OCI-LY1 (cell line): ENCODE measurements at regions not wholly inside any gene's neighbourhood (a gene's known extent, or its start where the extent isn't known, plus 50 kb on each side); places are given as distances from the start of the nearest gene placed in this dataset.

Source experiments
- H2AFZ ChIP-seq: fragments of 200-600 bp; sonication (generic), shearing (Covaris generic); 2 replicates; pipeline ENCODE4 v1.6.0; 2014; ENCODE audit warnings: antibody characterized with exemption, mild to moderate bottlenecking, low read length
- H3F3A ChIP-seq: fragments of 200-600 bp; sonication (generic), shearing (Covaris generic); 2 replicates; pipeline ENCODE4 v1.6.0; 2014; ENCODE audit warnings: mild to moderate bottlenecking, antibody characterized with exemption, low read length, moderate library complexity; ENCODE audit not compliant: insufficient read depth
- H3K27ac ChIP-seq: fragments of 200-600 bp; sonication (generic); 2 replicates; pipeline ENCODE4 v1.5.1; 2014; ENCODE audit warnings: low read length, mixed run types, mild to moderate bottlenecking, low read depth; ENCODE audit not compliant: poor library complexity, severe bottlenecking
- H3K27me3 ChIP-seq: fragments of 200-600 bp; sonication (generic); 2 replicates; pipeline ENCODE4 v1.6.0; 2014; ENCODE audit warnings: antibody characterized with exemption, mild to moderate bottlenecking, low read length, moderate library complexity; ENCODE audit not compliant: insufficient read depth
- H3K36me3 ChIP-seq: fragments of 200-600 bp; sonication (generic); 2 replicates; pipeline ENCODE4 v1.6.1; 2014; ENCODE audit warnings: mild to moderate bottlenecking, antibody characterized with exemption, low read length, moderate library complexity, mixed read lengths; ENCODE audit not compliant: insufficient read depth
- H3K4me1 ChIP-seq: fragments of 200-600 bp; sonication (generic); 2 replicates; pipeline ENCODE4 v1.5.1; 2014; ENCODE audit warnings: mild to moderate bottlenecking, low read length, moderate library complexity; ENCODE audit not compliant: insufficient read depth, severe bottlenecking
- H3K4me2 ChIP-seq: fragments of 200-600 bp; sonication (generic), shearing (Covaris generic); 2 replicates; pipeline ENCODE4 v1.6.1; 2014; ENCODE audit warnings: low read length
- H3K4me3 ChIP-seq: fragments of 200-600 bp; sonication (generic); 2 replicates; pipeline ENCODE4 v1.5.1; 2014; ENCODE audit warnings: low read length, low read depth, mild to moderate bottlenecking, mixed read lengths; ENCODE audit not compliant: poor library complexity, severe bottlenecking
- H3K79me2 ChIP-seq: fragments of 200-600 bp; shearing (Covaris generic); 2 replicates; pipeline ENCODE4 v1.6.1; 2016; ENCODE audit warnings: mixed run types, low read length, mixed read lengths; ENCODE audit not compliant: insufficient read depth
- H3K9ac ChIP-seq: fragments of 200-600 bp; sonication (generic), shearing (Covaris generic); 2 replicates; pipeline ENCODE4 v1.6.1; 2014; ENCODE audit warnings: mild to moderate bottlenecking, low read length, mixed read lengths
- H3K9me2 ChIP-seq: fragments of 200-600 bp; sonication (generic), shearing (Covaris generic); 2 replicates; pipeline ENCODE4 v1.6.1; 2014; ENCODE audit warnings: low read depth, mild to moderate bottlenecking, low read length, mixed read lengths
- H3K9me3 ChIP-seq: fragments of 200-600 bp; shearing (Covaris generic); 2 replicates; pipeline ENCODE4 v1.6.1; 2014; ENCODE audit warnings: low read length, mixed read lengths
- H4K20me1 ChIP-seq: fragments of 200-600 bp; sonication (generic), shearing (Covaris generic); 2 replicates; pipeline ENCODE4 v1.6.0; 2016; ENCODE audit warnings: mild to moderate bottlenecking, low read length; ENCODE audit not compliant: insufficient read depth
- CTCF ChIP-seq: fragments of 200-600 bp; sonication (generic), shearing (Covaris generic); IDR thresholded peaks from 2 replicates; pipeline ENCODE4 v1.5.1; 2017; ENCODE audit warnings: mild to moderate bottlenecking, antibody characterized with exemption, low read length, moderate library complexity, mixed read lengths
- EZH2 ChIP-seq: fragments of 200-600 bp; sonication (generic), shearing (Covaris generic); IDR thresholded peaks from 2 replicates; pipeline ENCODE4 v1.8.0; 2017; ENCODE audit warnings: borderline replicate concordance, mixed run types, mild to moderate bottlenecking, antibody characterized with exemption, low read length, moderate library complexity, mixed read lengths

- Histone ChIP-seq H2AFZ (no peak overlapping the region), H3K9me3 (no peaks in the 10 kb centered on the region), H4K20me1 (no peaks in the 10 kb centered on the region), H3K79me2 (no peaks in the 10 kb centered on the region), H3K9me2 (no peaks in the 10 kb centered on the region), H3K9ac (no peak overlapping the region), H3F3A (no peaks in the 10 kb centered on the region), H3K36me3 (no peaks in the 10 kb centered on the region), H3K4me3 (no peak overlapping the region), H3K4me1 (no peaks in the 10 kb centered on the region), H3K27ac (no peak overlapping the region), H3K27me3 (no peaks in the 10 kb centered on the region), H3K4me2 (no peak overlapping the region)
- TF ChIP-seq EZH2 = no peak
- TF ChIP-seq CTCF = no peak
Measured at GRCh38 chr4:163915896-163916295, 421.4 kb downstream of the TMA16 start.

GRCh38 chr4:163920426-163920825 lies 425.9 kb downstream of the TMA16 start:
- no peaks in the 10 kb centered on the region for H3K36me3 ChIP-seq
- H3F3A ChIP-seq = no peaks in the 10 kb centered on the region
- H3K4me1 ChIP-seq = no peaks in the 10 kb centered on the region
- H3K4me3 ChIP-seq = no peak overlapping the region
- H3K27ac ChIP-seq = no peak overlapping the region
- no peaks in the 10 kb centered on the region for H3K9me2 ChIP-seq
- no peaks in the 10 kb centered on the region for H3K27me3 ChIP-seq
- TF ChIP-seq CTCF (no peak), EZH2 (no peak)
- no peaks in the 10 kb centered on the region for H4K20me1 ChIP-seq
- H3K79me2 ChIP-seq = no peaks in the 10 kb centered on the region
- H3K9me3 ChIP-seq = no peaks in the 10 kb centered on the region
- H3K9ac ChIP-seq = no peak overlapping the region
- no peak overlapping the region for H3K4me2 ChIP-seq
- H2AFZ ChIP-seq = no peak overlapping the region

DNA sequence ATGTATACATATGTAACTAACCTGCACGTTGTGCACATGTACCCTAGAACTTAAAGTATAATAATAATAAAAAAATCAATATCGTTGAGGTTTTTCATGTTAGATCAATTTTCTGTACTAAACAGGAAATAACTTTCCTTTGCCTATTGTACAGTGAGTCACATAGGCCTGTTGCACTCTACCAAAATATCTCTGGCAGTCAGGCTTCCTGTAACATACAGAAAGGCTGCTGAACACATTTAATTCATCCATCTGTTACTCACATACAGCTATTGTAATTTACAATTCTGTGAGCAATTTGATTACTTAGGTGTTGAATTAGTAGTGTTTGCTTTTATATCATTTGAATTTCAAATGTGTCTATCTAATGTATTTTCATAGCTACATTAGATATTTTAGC lies 427.8 kb downstream of the TMA16 start:
- Histone ChIP-seq H3K9me3 (no peaks in the 10 kb centered on the region), H3K9me2 (no peaks in the 10 kb centered on the region), H3K27me3 (no peaks in the 10 kb centered on the region), H4K20me1 (no peaks in the 10 kb centered on the region), H3K9ac (no peak overlapping the region), H3K4me2 (no peak overlapping the region), H3K4me1 (no peaks in the 10 kb centered on the region), H3K27ac (no peak overlapping the region), H3K36me3 (no peaks in the 10 kb centered on the region), H3K4me3 (no peak overlapping the region), H3K79me2 (no peaks in the 10 kb centered on the region), H3F3A (no peaks in the 10 kb centered on the region), H2AFZ (no peak overlapping the region)
- TF ChIP-seq EZH2 (no peak), CTCF (no peak)
